K562 (cell line): ENCODE measurements at regions not wholly inside any gene's neighbourhood (a gene's known extent, or its start where the extent isn't known, plus 50 kb on each side); places are given as distances from the start of the nearest gene placed in this dataset.

ENCODE experiments used
- ATAC-seq: fragments of 200-7000 bp; cut with Tn5 transposase; 3 replicates; pipeline ENCODE4 v1.9.1; 2020; ENCODE audit warnings: moderate library complexity
- BruUV-seq: library from RNA; stranded (reverse); fragments of 400-500 nt; replicated peaks from 2 replicates; lab custom pipeline; 2021; lab: Mats Ljungman, UMichigan
- CTCF ChIA-PET: fragments of 300-600 bp; formaldehyde crosslinking; extraction: SDS; loops from one replicate; lab custom pipeline; 2021; ENCODE audit warnings: low intra/inter-chr PET ratio; lab: Yijun Ruan, JAX
- POLR2A ChIA-PET: fragments of 300-600, 350-650 bp; sonication (Branson Sonifier 250); formaldehyde crosslinking; extraction: SDS; loops from one replicate; lab custom pipeline; 2021; ENCODE audit warnings: antibody characterized with exemption, inconsistent platforms; lab: Yijun Ruan, JAX
- DNase-seq, 4 experiments: peaks; one replicate each; pipeline versions ENCODE4 v3.0.0 to v3.0.0-alpha.2; 2011 to 2018; ENCODE audit warnings: low spot score in 3 of 4, mixed read lengths in 3 of 4; ENCODE audit errors: extremely low read depth in 1 of 4
- FAIRE-seq: peaks from 2 replicates; lab custom pipeline; 2011; peaks lifted over from hg19 to GRCh38; lab: Jason Lieb, UNC
- H2AFZ ChIP-seq: 2 replicates; pipeline ENCODE4 v1.6.0; 2011; ENCODE audit warnings: low read depth, low read length, control low read depth, inconsistent platforms
- H3K27ac ChIP-seq: fragments of 200-600 bp; 3 replicates; pipeline ENCODE4 v1.8.0; 2011; ENCODE audit warnings: low read depth, mild to moderate bottlenecking, control low read depth, inconsistent platforms, low read length, moderate library complexity, mixed read lengths; ENCODE audit errors: extremely low read depth
- H3K27me3 ChIP-seq, 2 experiments: fragments of 300-600 bp in 1 of 2; 2 replicates in 1 of 2; 3 replicates in 1 of 2; pipeline versions ENCODE4 v1.6.0 to v1.8.0; 2011; ENCODE audit warnings: inconsistent platforms in 2 of 2, low read length in 2 of 2, mild to moderate bottlenecking in 1 of 2, mixed read lengths in 1 of 2, moderate library complexity in 1 of 2; ENCODE audit not compliant: control insufficient read depth in 2 of 2, insufficient read depth in 2 of 2
- H3K36me3 ChIP-seq: fragments of 300-600 bp; 3 replicates; pipeline ENCODE4 v1.8.0; 2011; ENCODE audit warnings: mild to moderate bottlenecking, low read length, inconsistent platforms; ENCODE audit not compliant: control insufficient read depth, insufficient read depth
- H3K4me1 ChIP-seq, 2 experiments: fragments of 200-600 bp in 1 of 2; replicated peaks in 1 of 2; 2 replicates in 1 of 2; 3 replicates in 1 of 2; pipeline versions ENCODE4 v1.5.1 to v1.8.0; 2011; ENCODE audit warnings: inconsistent platforms in 2 of 2, low read length in 2 of 2, mild to moderate bottlenecking in 1 of 2, mixed read lengths in 1 of 2, moderate library complexity in 1 of 2; ENCODE audit not compliant: control insufficient read depth in 2 of 2, insufficient read depth in 2 of 2
- H3K4me2 ChIP-seq: 2 replicates; pipeline ENCODE4 v1.6.1; 2011; ENCODE audit warnings: low read length, control low read depth, inconsistent platforms, mixed read lengths; ENCODE audit not compliant: insufficient read depth
- H3K4me3 ChIP-seq: fragments of 200-600 bp; sonication (generic), shearing (Covaris generic); 2 replicates; pipeline ENCODE4 v1.5.1; 2016; ENCODE audit warnings: control low read depth, inconsistent platforms
- H3K79me2 ChIP-seq: fragments of 200-600 bp; 3 replicates; pipeline ENCODE4 v1.8.0; 2011; ENCODE audit warnings: low read length, inconsistent platforms; ENCODE audit not compliant: control insufficient read depth, insufficient read depth
- H3K9ac ChIP-seq, 2 experiments: 2 replicates each; pipeline versions ENCODE4 v1.6.0 to v1.6.1; 2011; ENCODE audit warnings: low read depth in 2 of 2, low read length in 2 of 2, control low read depth in 1 of 2, inconsistent platforms in 1 of 2, mild to moderate bottlenecking in 1 of 2, mixed read lengths in 1 of 2; ENCODE audit not compliant: insufficient read depth in 1 of 2
- H3K9me1 ChIP-seq: one replicate; pipeline ENCODE4 v1.6.0; 2011; ENCODE audit warnings: inconsistent platforms, mild to moderate bottlenecking, low read length, moderate library complexity; ENCODE audit not compliant: control insufficient read depth, insufficient read depth
- H3K9me3 ChIP-seq: replicated peaks from 2 replicates; pipeline ENCODE4 v1.5.1; 2011; ENCODE audit warnings: low read depth, low read length, inconsistent platforms; ENCODE audit not compliant: control insufficient read depth, insufficient read depth
- H4K20me1 ChIP-seq: replicated peaks from 2 replicates; pipeline ENCODE4 v1.6.1; 2011; ENCODE audit warnings: low read length, inconsistent platforms, mixed read lengths; ENCODE audit not compliant: control insufficient read depth, insufficient read depth
- BCOR ChIP-seq: fragments of 450-650 bp; IDR thresholded peaks from 2 replicates; pipeline ENCODE4 v1.6.1; 2016
- CBFA2T3 ChIP-seq: fragments of 450-650 bp; IDR thresholded peaks from 2 replicates; pipeline ENCODE4 v1.6.1; 2017
- GABPB1 ChIP-seq: sonication (generic); formaldehyde crosslinking; IDR thresholded peaks from 2 replicates; pipeline ENCODE4 v1.8.0; 2022; ENCODE audit warnings: mild to moderate bottlenecking, missing genetic modification reagents
- HSF4 ChIP-seq: fragments of 250-450 bp; sonication (Bioruptor Pico); IDR thresholded peaks from 2 replicates; pipeline ENCODE4 v2.1.2; 2022; ENCODE audit warnings: mild to moderate bottlenecking, moderate library complexity, borderline replicate concordance
- KLF13 ChIP-seq: fragments of 450-650 bp; IDR thresholded peaks from 2 replicates; pipeline ENCODE4 v1.6.1; 2016; ENCODE audit warnings: missing genetic modification characterization, low read depth, mild to moderate bottlenecking, missing compliant biosample characterization, moderate library complexity, borderline replicate concordance
- MAFG ChIP-seq: fragments of 450-650 bp; conservative IDR thresholded peaks from 2 replicates; pipeline ENCODE4 v1.6.1; 2016; ENCODE audit warnings: missing genetic modification characterization, missing compliant biosample characterization
- MCM3 ChIP-seq: fragments of 450-650 bp; IDR thresholded peaks from 2 replicates; pipeline ENCODE4 v1.6.1; 2016
- RNF2 ChIP-seq: sonication (generic); IDR thresholded peaks from 2 replicates; pipeline ENCODE4 v1.6.1; 2016
- TCFL5 ChIP-seq: fragments of 250-450 bp; sonication (Bioruptor Pico); conservative IDR thresholded peaks from 2 replicates; pipeline ENCODE4 v1.6.1; 2021; ENCODE audit warnings: mild to moderate bottlenecking, moderate library complexity, matching md5 sums
- TEAD2 ChIP-seq: fragments of 450-650 bp; IDR thresholded peaks from 2 replicates; pipeline ENCODE4 v1.6.1; 2016; ENCODE audit warnings: missing genetic modification characterization, control low read depth, missing compliant biosample characterization
- U2AF2 ChIP-seq: fragments of 200-400 bp; formaldehyde crosslinking; optimal IDR thresholded peaks from 2 replicates; pipeline ENCODE3; 2017; ENCODE audit warnings: low read depth, mild to moderate bottlenecking, low read length
- ZC3H4 ChIP-seq: sonication (generic); formaldehyde crosslinking; IDR thresholded peaks from 2 replicates; pipeline ENCODE4 v1.9.0; 2021; ENCODE audit warnings: missing genetic modification reagents, borderline replicate concordance
- ZNF121 ChIP-seq: sonication (generic); formaldehyde crosslinking; conservative IDR thresholded peaks from 2 replicates; pipeline ENCODE4 v1.8.0; 2022; ENCODE audit warnings: missing genetic modification reagents
- ZNF3 ChIP-seq: fragments of 250-450 bp; sonication (Bioruptor Pico); IDR thresholded peaks from 2 replicates; pipeline ENCODE4 v1.5.0; 2021; ENCODE audit warnings: mild to moderate bottlenecking, moderate library complexity
- WGBS: fragments of 100-300 bp; shearing (Covaris generic); methylation state at CpG from one replicate; pipeline ENCODE4 v1.1.6; 2016; ENCODE audit warnings: low coverage, mixed read lengths; ENCODE audit not compliant: insufficient coverage; ENCODE audit errors: missing lambda C conversion rate; 5-methylcytosine and 5-hydroxymethylcytosine counted together
- in situ Hi-C: fragments of 300-500 bp; cut with MboI; formaldehyde crosslinking; loops from 4 replicates; pipeline ENCODE4 v1.15.0; 2018; ENCODE audit warnings: inconsistent platforms, mixed read lengths
- intact Hi-C: fragments of 100-400 bp; cut with micrococcal nuclease; formaldehyde crosslinking; loops from 2 replicates; pipeline ENCODE4 v1.14.2; 2022
- TF ChIP-seq, protein P1 (sequence below): sonication (generic); formaldehyde crosslinking; IDR thresholded peaks from 2 replicates; pipeline ENCODE4 v1.8.0; 2022; ENCODE audit warnings: mild to moderate bottlenecking, missing genetic modification reagents
- TF ChIP-seq, protein P2 (sequence below): fragments of 450-650 bp; IDR thresholded peaks from 2 replicates; pipeline ENCODE4 v1.6.1; 2017; ENCODE audit warnings: antibody characterized with exemption
- TF ChIP-seq, protein P3 (sequence below): fragments of 250-450 bp; sonication (Bioruptor Pico); IDR thresholded peaks from 2 replicates; pipeline ENCODE4 v1.5.0; 2021; ENCODE audit warnings: mild to moderate bottlenecking, moderate library complexity

DNA sequence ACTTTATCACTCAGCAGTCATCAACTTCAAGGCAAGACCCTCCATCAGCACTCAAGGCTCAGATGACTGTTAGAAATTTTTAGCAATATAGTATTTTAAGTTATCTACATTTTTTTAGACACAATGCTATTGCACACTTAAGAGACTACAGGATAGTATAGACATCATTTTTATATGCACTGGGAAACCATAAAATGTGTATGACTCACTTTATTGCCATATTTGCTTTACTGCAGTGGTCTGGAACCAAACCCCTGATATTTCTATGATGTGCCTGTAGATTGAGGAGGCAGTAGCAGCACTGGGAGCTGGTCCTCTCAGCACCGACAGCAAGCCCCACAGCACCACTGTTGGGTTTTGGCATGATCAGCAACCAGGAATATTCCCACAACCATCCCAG is 264.8 kb upstream of the HNRNPA3 start:
- DNase-seq (no peak), ATAC-seq (no peak), FAIRE-seq (no peak)
- Histone ChIP-seq H3K27me3 (no peaks in the 10 kb centered on the region), H3K9ac (no peak overlapping the region), H3K79me2 (no peaks in the 10 kb centered on the region), H2AFZ (no peak overlapping the region), H3K4me1 (no peaks in the 10 kb centered on the region), H3K27ac (no peak overlapping the region), H3K36me3 (no peaks in the 10 kb centered on the region), H3K4me3 (no peak overlapping the region), H3K4me2 (no peak overlapping the region), H4K20me1 (no peaks in the 10 kb centered on the region), H3K9me3 (no peaks in the 10 kb centered on the region), H3K9me1 (no peaks in the 10 kb centered on the region)
- in situ Hi-C loops (no loop called here), intact Hi-C loops (no loop called here)
- ChIA-PET CTCF (no interaction called here), POLR2A (no interaction called here)
- WGBS: 0% methylated on average over 1 of the region's 1 CpG
- TF ChIP-seq BCOR: no peak
- TF ChIP-seq TCFL5 (CRISPR knock-in tag): no peak
- TF ChIP-seq, protein P1, sequence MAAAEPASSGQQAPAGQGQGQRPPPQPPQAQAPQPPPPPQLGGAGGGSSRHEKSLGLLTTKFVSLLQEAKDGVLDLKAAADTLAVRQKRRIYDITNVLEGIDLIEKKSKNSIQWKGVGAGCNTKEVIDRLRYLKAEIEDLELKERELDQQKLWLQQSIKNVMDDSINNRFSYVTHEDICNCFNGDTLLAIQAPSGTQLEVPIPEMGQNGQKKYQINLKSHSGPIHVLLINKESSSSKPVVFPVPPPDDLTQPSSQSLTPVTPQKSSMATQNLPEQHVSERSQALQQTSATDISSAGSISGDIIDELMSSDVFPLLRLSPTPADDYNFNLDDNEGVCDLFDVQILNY (CRISPR knock-in tag): no peak
- TF ChIP-seq ZC3H4 (CRISPR knock-in tag): no peak
- TF ChIP-seq MCM3: no peak
- no peak for TF ChIP-seq TEAD2 (tag)
- no peak for TF ChIP-seq GABPB1 (CRISPR knock-in tag)
- no peak for TF ChIP-seq U2AF2
- TF ChIP-seq KLF13 (tag): no peak
- no peak for TF ChIP-seq ZNF3 (CRISPR knock-in tag)
- no peak for TF ChIP-seq RNF2
- no peak for TF ChIP-seq CBFA2T3
- TF ChIP-seq, protein P2, sequence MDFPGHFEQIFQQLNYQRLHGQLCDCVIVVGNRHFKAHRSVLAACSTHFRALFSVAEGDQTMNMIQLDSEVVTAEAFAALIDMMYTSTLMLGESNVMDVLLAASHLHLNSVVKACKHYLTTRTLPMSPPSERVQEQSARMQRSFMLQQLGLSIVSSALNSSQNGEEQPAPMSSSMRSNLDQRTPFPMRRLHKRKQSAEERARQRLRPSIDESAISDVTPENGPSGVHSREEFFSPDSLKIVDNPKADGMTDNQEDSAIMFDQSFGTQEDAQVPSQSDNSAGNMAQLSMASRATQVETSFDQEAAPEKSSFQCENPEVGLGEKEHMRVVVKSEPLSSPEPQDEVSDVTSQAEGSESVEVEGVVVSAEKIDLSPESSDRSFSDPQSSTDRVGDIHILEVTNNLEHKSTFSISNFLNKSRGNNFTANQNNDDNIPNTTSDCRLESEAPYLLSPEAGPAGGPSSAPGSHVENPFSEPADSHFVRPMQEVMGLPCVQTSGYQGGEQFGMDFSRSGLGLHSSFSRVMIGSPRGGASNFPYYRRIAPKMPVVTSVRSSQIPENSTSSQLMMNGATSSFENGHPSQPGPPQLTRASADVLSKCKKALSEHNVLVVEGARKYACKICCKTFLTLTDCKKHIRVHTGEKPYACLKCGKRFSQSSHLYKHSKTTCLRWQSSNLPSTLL: no peak
- no peak for TF ChIP-seq ZNF121 (CRISPR knock-in tag)
- no peak for TF ChIP-seq MAFG (tag)
- TF ChIP-seq, protein P3, sequence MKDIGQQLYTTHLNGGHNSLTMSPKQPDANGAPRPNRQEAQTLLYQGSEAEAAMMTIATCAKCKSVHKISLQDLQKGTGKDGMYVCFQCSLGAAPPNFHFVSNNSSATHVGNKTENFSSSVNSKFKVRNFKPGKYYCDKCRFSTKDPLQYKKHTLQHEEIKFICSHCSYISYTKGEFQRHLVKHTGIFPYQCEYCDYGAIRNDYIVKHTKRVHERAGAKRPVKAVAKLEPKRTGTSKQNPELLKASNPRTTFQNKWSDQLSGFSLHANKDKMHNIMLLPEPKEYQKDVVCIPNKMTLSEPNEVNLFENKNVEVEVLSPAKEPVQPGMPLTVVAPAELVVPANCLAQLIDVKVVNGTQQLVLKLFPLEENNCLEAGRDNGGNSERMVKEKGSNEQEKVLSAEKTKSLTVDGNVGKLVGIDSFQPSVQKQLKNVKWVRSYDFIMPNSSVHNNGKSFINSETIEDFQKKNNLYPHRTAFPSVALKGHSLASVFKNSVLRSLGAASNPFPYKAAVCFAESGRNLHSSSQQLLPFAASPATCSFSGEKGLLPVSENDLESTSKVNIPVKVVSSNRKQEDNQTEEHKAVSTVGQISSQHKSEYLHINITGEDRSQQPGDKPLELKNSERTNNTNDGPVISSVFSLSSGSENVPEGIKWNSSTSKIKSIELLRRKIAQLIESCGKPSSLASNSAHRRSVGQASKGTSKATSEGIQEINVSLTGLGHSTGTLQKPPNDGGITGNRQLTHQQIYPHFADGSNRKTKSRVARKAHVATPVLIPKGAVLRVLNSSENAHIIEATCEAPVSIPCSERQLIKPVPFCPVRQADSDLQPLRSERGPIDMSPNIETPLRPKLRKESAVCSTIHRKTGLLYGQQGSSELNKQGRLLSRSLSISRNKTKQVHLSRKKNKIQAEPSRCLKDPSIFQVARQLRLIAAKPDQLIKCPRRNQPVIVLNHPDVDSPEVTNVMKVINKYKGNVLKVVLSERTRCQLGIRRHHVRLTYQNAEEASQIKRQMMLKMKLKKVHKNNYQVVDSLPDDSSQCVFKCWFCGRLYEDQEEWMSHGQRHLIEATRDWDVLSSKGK: no peak
- TF ChIP-seq HSF4 (CRISPR knock-in tag): no peak
- BruUV-seq: no TSS peak
